ENCODE measurements at regions not wholly inside any gene's neighbourhood (a gene's known extent, or its start where the extent isn't known, plus 50 kb on each side); places are given as distances from the start of the nearest gene placed in this dataset.

DNA sequence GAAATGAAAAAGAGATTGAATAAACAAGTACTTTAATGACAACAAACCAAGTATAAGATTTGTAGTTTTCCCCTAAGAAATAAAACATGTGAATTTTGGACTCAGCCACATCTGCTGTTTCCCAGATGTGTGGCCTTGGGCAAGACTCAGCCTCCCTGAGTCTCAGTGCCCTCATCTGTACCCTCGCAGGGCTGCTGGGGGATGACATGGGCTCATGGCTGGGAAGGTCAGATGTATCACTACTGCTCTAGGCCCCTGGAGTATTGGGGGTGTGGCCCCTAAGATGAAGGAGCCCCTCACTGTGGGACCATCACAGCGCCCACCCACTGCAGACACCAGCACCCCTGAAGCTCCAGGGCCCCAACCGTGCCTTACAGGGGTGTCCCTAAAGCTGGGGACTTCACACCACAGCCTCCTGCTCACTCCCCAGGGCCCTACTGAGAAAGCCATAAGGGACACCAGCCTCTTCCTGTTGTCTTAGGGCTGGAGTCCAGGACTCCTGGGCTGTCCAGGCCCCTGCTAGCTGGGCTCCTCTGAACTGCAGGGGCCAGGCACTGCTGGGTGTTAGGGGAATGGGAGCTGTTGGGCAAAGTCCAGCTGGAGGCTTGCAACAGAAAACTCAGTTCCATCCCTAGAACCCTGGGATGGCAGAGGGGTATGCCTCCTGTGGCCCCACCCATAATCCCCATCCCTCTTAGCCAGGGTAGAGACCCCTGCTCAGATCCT, 104.0 kb upstream of the WNT4 start:
- no peak for DNase-seq

DNA sequence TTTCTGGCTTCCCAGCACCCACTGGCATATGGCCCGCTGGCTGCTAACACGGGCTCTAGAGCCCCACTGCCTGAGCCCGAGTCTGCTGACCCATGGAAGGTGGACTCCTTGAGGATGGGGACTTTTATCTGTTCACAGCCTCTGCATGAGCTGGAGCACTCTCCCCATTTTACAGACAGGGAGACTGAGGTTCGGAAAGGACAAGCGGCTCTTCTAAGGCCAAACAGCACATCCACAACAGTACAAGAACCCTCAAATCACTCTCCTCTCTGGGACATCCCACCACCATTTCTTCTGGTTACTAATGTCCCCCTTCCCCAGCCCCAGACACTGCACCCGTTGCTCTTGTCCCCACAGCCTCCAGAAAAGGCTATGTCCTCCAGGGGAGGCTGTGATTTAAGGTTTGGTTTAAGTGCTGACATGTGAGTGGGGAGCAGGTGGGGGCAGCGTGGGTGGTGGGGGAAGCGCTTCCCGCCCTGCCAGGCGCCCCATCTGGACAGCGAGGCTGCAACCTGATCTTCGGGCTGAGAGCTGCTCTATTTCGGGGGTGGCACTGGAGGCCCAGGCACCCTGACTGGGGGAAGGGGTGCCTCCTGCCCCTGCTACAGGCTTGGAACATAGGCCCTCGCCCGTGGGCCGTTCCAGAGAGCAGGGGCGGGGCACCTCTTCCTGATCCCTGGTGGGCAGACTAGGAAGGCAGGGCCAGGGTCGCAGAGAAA, 104.8 kb upstream of the WNT4 start:
- DNase-seq = no peak

DNA sequence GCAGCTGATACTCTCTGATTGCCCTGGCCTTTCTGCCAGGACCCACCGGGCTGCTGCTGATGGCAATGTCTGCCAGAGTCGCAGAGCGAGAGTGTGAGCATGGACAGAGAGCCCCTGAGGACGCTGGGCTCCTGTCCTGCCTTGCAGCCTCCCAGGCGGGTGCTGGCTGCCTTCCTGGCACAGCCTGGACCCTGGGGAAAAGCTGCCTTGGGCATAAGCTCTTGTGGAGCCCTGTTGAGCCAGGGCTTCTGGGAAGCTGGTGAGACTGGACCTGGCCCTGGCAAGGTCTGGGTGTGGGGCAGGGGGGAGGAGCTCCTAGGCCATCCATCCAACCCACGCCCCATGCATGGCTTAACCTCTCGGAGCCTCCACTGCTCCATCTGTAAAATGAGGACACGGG, 105.8 kb upstream of the WNT4 start:
- DNase-seq = no peak

DNA sequence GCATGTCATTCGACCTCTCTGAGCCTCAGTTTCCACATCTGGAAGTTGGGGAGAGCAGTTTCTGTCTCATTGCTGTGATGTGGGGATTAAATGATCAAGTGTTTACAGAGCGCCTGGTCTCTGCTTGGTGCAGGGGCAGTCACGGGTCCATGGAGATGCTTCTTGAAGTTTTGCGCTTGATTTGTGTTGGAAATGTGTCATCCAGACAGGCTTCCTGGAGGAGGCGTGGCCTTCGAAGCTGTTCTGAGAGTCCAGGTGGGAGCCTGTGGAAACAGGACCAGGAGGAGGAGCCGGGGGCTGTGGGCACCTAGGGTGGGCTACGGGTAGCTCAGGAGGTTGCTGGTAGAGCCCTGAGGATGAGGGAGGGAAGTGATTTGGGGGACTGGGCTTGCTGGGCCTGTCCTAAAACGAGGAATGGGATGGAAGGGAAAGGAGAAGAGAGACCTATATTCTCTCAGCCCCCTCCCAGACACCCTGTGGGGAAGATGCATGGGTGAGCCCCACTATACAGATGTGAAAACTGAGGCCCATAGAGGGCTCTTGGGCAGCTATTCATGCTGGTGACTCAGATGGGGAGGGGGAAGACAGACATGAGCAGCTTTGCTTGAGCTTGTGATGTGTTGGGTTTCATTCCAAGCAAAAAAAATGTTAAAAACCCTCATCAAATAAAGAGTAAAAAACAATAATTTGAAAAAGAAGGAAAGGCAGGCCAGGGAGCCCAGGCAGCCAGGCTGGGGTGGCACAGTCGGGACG, 107.2 kb upstream of the WNT4 start:
- no peak for DNase-seq

DNA sequence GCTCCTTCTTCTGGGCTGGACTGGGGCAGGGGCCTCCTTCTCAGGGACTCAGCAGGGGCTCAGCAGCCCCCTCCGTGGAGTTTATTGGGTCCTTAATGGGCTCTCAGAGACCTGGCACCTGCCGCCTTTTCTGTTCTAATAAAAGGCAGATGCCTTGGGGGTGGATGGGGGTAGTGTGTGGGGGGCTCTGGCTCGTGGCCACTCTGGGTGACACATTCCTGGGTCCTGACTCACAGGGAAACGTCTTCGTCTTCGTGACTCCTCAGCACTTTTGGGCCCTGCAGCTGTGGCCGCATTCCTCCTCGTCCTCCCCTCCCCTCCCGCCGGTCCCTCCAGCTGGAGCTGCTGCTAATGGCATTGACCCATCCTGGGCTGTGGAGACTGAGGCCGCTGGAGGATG, 107.8 kb upstream of the WNT4 start:
- DNase-seq = no peak

DNA sequence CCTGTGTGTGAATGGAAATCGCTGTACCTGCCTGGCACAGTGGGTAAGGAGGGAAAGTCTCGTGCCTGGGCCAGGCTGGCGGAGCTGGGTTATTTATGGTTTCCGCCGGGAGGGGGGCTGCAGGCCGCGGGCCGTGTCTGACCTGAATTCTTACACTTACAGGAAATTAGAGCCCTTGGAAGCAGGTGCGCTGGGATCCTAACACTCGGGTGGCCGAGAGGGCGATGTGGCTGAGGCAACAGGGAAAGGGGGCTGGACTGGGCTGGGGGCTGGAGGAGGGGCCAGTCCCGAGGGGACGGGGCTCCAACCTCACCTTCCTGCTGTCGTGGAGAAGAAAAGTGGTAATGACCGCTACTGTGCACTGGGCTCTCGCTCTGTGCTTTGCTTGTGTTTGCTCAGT, 109.4 kb upstream of the WNT4 start:
- no peak for DNase-seq

DNA sequence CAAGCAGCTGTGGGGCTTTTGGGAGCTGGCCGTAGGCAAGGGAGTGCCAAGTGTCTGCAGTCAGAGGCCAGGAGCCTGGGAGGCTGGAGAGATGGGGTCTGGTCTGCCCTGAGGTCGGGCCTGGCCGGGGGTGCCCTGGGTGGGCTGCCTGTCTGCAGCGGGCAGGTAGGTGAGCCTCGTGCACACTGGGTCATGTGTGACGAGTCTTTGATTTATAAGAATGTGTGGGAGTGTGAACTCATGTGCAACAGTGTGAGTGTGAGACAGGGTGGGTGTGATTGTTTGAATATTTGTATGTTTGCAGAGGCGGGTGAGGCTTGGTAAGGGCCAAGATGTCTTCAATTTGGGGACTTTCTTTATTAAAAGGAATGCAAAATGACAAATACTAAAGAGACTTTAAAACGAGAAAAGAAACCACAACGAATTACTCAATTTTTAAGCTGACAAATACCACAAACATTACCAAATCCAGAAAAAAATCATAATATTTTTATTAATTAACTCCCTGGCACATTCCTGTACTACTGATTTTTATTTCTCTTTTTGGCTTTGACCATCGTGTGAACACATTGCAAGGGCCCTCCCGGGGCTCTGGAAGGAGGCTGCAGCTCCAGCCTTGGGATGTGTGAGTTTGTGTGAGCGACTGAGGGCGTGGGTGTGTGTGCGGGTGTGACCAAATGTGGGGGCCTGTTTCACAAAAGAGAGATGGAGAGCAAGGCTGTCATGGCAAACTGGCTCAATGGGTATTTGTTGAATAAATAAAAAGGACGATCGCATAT, 110.3 kb upstream of the WNT4 start:
- DNase-seq = no peak

DNA sequence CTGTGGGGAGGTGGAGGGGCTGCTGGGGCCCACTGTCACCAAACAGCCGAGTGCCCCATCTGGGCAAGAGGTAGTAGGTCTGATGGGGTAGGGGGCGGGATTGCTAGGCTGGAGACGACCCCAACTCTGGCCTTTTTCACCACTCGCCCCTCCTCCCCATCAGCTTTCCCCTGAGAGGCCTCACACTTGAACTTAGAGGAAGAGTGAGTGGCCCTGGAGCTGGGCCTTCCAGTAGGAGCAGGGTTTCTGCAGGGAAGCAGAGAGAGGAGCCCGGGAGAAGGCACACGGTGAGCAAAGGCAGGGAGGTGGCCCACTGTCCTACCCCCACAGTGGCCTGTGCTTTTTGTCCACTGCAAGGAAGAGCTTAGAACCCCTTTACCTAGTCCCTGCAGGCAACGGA, 111.9 kb upstream of the WNT4 start:
- DNase-seq = no peak

DNA sequence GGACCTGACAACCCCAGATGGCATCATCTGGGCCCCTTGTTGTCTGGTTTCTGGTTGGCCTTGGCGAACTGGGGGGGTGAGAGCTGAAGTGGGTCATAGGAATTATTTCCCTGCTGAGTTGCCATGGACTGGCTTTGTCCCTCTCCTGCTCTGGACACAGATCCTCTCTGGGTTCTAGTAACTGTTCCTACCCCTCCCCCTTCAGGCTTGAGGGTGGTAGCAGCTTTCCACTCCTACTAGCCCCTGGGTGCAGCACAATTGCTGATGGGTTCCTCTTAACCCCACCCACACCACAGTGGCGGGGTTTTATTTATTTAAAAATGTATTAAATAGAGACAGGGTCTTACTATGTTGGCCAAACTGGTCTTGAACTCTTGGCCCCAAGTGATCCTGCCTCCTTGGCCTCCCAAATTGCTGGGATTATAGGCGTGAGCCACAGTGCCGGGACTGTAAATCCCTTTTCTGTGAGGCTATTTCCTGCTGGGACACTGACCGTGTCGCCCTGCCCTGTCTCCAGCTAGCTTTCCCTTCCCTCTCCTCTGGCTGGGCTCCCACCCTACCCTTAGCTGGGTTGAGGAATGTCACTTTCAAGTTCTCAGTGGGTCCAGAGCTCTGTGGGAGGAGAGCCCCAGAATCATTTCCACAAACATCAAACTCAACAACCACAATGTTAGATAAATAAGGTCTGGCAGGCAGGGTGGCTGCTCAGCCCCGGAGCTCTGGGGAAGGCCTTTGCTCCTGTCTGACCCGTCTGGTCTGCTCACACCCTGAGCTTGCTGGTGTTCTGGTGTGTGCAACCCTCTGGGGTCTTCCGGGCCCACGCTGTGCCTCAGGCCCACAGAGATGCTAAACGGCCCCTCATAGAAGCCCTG, 112.7 kb upstream of the WNT4 start:
- DNase-seq = no peak

DNA sequence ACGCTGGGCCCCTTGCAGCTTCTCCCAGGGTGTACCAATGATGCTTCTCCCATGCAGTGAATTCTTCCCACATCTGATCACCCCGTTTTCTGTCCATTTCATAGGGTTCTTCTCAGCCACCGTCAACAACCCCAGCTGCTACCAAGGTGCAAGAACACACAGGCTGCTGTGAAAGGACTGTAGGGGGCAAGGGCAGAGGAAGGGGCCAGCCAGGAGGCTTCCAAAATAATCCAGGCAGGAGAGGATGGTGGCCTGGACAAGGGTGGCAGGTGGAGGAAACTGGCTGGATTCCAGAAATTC, 113.3 kb upstream of the WNT4 start:
- no peak for DNase-seq

DNA sequence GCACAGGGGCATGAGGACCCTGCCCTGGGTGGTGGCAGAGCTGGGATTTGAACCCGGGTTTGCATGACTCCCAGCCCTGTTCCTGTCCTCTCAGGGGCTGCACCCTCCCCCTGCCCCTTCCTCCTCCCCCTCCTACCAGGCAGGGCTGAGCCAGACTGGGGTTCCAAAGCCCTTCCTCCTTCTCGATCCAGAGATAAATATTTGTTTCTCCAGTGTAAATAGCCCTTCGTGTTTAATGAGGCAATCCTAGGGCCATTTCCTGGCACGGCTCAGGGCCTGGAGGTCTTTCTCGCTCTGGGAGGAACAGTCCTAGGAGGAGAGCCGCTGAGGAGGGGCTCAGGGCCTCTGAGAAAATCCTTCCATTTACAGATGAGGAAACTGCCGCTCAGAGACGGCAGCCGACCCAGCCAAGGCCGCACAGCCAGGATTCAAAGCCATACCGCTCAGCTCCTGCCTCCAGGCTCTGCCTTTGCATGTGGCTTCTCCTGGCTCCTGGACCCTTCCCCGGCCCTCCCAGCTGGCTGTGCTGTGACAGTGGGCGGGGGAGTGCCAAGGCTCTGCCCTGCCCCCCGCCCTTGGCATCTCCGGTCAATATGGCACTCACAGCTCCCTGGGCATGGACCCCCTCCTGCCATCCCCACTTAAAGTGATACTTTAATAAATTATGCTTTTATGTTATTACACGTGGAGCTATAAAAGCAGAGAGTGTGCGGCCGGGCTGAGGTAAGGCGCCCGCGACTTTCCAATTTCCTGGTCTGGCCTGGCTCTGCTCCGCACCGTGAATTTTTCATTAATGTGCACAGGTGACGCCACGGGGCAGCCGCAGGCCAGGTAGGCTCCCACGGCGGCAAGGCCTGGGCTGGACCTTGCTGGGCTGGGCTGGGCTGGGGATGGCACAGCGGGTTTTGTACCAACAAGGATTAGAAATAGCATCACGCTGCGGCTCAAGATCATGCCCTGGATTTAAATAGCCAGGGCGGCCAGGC, 114.7 kb upstream of the WNT4 start:
- no peak for DNase-seq

DNA sequence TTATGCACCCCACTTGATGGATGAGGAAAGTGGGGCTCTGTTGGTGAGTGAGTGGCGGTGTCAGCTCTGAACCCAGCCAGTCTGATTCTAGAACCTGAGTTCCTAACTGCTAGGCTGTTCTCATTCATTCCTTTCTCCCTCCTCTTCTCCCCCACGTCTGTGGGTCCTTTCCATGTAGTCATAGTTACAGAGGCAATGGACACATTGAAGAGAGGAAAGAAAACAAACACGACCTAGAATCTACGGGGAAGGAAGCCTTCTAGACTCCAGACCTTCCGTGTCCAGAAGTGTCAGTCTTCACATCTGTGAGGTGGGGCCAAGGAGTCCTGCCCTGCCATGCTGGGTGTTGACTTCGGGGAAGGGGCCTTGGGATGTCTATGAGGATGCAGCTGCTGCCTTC, 115.8 kb upstream of the WNT4 start:
- DNase-seq = no peak

DNA sequence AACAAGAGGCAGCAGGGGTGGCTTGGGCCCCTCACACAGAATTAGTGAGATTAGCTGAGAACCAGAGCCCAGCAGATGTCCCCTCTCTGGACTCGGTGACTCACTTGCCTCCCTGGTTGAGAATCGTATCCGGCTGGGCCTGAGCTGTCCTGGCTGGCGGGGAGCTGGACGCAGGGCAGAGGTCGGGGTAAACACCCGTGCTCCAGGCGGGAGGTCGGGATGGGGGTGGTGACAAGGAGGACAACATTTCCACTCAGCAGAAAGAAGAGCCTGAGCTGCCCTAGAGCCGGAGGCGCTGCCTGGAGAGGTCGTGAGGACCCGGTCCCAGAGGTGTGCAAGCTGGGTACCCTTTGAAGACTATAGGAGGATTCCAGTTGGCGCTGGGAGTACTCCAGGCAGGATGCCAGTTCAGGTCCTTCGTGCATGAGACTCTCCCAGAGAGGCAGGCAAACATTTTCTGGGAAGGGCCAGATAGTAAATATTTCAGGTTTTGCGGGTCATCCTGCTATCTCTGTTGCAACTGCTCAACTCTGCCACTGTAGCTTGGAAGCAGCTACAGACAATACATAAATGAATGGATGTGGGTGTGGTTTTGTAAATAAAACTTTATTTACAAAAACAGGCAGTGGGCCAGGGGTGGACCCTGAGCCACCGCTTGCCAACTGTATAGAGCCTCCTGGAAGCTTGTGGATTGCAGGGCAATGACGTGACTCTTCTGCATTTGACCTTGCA, 116.8 kb upstream of the WNT4 start:
- no peak for DNase-seq

DNA sequence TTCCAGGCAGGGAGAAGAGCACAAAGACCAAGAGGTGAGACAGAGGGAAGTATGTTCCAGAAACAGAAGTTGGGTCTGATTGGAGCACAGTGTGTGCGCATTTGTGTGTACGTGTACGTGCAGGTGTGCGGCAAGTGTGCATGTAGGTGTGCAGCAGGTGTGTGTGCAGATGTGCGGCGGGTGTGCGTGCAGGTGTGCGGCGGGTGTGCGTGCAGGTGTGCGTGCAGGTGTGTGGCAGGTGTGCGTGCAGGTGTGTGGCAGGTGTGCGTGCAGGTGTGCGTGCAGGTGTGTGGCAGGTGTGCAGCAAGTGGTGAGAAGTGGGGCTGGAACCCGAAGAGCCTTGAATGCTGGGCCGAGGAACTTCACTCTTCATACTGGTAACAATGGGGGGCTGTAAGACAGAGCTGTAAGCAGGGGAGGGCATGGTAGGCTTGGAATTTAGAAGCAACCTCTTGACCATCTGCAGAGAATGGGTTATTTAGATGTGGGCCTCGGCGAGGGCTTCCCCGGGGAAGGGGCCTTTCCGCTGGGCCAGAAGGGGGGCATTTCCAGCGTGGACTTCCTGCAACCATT, 118.0 kb upstream of the WNT4 start:
- no peak for DNase-seq

DNA sequence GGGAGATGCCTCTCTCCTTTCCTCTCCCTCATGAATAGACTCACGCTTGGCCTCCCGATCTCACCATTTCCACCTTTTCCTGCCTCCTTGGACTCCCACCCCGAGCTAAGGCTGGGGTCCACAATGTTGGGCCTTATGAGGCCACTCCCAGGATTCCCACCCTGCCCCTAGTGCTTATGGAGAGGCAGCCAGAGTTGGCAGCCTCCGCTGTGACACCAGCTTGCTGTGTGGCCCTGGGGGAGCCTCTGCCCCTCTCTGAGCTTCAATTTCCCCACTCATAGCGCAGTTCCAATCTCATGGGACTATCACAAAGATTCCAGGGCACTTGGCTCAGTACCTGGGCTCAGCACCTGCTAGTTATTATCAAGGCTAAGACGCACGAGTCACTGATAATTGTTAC, 118.7 kb upstream of the WNT4 start:
- DNase-seq = no peak

DNA sequence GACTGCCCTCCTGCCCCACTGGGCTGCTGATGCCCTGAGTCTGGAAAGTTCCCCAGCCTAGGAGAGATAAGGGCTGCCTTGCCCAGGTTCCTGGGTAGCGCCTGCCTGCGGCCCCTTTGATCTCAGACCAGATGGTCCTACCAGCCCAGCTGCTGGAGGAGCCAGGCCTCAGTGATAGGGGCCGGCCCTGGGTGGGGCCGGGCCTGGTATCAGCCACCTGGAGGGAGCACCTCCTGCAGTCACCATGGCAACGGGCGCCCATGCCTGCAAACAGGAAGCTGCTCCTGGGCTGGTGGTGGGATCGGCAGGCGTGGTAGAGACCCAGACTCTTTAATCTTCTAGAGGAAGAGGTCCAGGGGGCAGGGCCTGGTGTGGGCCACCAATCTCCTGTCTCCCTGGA, 119.7 kb upstream of the WNT4 start:
- no peak for DNase-seq

DNA sequence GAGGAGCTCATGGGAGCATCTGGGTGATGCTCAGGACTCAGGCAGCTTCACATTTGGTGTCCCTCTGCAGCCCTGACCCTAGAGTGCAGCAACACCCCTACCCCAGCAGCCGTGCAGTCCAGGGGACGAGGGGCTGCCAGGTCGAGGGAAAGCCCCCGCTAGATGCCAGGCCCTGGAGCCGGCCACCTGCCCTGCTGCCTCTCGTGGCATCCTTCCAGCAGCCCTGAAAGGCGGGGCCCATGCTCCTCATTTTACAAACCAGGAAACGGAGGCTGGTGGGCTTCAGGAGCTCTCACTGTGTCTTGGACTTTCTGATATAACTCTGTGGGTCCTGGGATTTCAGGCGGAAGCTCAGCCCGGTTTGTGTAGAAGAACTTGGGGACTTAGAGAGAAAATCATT, 120.5 kb upstream of the WNT4 start:
- DNase-seq = no peak

DNA sequence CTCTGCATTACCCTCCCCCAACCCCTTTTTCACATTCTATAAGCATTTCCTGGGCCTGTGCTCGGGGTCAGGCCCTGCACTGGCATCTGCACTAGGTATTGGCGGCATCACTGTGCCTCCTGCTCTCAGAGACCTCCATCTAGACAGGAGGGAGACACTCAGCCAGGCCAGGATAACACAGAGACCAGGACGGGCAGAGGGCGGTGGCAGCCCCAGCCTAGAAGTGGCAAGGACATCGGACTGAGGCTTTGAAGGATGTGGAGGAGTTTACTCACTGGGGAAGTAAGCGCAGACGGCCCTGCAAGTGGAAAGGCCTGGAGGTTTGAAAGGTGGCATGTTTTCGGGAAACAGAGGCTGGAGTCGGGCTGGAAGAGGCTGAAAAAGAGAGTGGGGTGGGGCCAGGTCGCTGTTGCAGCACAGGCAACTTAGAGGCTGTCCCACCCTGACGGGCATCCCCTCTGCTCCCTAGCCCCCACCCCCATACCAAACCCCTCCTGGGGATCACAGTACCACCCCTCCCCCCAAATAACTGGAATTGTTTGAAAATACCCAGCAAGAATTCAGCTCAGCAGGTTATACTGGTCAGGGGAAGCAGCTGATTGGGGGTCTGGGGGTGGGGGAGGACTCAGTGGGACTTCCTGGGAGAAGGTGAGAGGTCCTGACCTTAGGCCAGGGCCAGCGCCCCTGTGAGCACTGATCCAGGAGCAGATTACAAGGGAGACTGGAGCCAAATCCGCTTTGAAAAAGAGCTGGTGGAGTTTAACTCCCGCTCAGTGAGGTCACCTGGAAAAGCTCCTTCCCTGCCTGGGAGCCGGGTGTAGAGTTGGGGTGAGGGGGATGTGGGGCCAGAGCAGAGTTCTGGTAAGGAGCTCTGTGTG, 121.8 kb upstream of the WNT4 start:
- DNase-seq = no peak

DNA sequence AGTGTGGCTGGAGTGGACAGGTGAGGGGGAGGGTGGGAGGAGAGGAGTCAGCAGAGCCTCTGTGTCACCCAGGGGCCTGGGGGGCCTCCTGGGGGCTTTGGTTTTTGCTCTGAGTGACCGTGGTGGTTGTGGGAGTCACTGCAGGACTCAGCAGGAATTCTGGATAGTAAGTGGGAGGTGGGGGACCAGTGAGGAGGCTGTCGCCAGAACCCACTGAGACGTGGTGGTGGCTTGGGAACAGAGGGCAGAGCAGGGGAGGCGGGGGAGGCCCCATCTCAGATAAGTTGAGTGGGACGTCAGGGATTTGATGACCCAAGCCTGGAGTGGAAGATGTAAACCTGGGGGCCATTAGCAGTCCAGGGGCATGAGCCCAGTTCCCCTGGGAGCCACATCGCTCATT, 123.2 kb upstream of the WNT4 start:
- DNase-seq = no peak

All from bone marrow (tissue), 2 donors.